Neural cell (in vitro differentiated cells): ENCODE measurements at regions not wholly inside any gene's neighbourhood (a gene's known extent, or its start where the extent isn't known, plus 50 kb on each side); places are given as distances from the start of the nearest gene placed in this dataset.

Experiments
- POLR2AphosphoS5 ChIP-seq: IDR thresholded peaks from 2 replicates; pipeline ENCODE4 v1.6.1; 2012
- TF ChIP-seq, protein P1 (sequence below): fragments of 450-650 bp; IDR thresholded peaks from 2 replicates; pipeline ENCODE4 v1.5.1; 2014; ENCODE audit warnings: antibody characterized with exemption, mild to moderate bottlenecking, moderate library complexity; ENCODE audit not compliant: poor library complexity, severe bottlenecking

DNA sequence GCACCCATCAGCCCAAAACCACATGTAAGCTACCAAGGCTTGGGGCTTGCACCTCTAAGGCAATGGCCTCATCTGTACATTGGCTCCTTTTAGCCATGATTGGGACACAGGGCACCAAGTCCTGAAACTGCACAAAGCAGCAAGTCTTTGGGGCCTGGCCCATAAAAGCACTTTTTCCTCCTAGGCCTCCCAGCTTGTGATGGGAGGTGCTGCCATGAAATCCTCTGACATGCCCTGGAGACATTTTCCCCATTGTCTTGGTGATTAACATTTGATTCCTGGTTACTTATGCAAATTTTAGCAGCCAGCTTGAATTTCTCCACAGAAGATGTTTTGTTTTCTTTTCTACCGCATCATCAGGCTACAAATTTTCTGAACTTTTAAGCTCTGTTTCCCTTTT lies 58.5 kb upstream of the PABPC4L start:
- TF ChIP-seq, protein P1, sequence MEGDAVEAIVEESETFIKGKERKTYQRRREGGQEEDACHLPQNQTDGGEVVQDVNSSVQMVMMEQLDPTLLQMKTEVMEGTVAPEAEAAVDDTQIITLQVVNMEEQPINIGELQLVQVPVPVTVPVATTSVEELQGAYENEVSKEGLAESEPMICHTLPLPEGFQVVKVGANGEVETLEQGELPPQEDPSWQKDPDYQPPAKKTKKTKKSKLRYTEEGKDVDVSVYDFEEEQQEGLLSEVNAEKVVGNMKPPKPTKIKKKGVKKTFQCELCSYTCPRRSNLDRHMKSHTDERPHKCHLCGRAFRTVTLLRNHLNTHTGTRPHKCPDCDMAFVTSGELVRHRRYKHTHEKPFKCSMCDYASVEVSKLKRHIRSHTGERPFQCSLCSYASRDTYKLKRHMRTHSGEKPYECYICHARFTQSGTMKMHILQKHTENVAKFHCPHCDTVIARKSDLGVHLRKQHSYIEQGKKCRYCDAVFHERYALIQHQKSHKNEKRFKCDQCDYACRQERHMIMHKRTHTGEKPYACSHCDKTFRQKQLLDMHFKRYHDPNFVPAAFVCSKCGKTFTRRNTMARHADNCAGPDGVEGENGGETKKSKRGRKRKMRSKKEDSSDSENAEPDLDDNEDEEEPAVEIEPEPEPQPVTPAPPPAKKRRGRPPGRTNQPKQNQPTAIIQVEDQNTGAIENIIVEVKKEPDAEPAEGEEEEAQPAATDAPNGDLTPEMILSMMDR: no peak
- TF ChIP-seq POLR2AphosphoS5: no peak
